Erythroblast (primary cell): ENCODE measurements at regions not wholly inside any gene's neighbourhood (a gene's known extent, or its start where the extent isn't known, plus 50 kb on each side); places are given as distances from the start of the nearest gene placed in this dataset.
"Not testable (repeated sequence)": the region's sequence is repeated elsewhere in the genome, so short reads cannot be mapped to it uniquely, and the experiment has no call there.

Source experiments
- DNase-seq, 2 experiments: peaks; one replicate each; lab custom pipeline; 2025; lab: John Stamatoyannopoulos, UW
- GATA1 ChIP-seq: IDR thresholded peaks from 2 replicates; pipeline ENCODE4 v1.6.1; 2011; ENCODE audit warnings: low read depth, mild to moderate bottlenecking, control low read depth, low read length, moderate library complexity
- POLR2A ChIP-seq: IDR thresholded peaks from 2 replicates; pipeline ENCODE4 v1.6.1; 2011; ENCODE audit warnings: mild to moderate bottlenecking, low read length

DNA sequence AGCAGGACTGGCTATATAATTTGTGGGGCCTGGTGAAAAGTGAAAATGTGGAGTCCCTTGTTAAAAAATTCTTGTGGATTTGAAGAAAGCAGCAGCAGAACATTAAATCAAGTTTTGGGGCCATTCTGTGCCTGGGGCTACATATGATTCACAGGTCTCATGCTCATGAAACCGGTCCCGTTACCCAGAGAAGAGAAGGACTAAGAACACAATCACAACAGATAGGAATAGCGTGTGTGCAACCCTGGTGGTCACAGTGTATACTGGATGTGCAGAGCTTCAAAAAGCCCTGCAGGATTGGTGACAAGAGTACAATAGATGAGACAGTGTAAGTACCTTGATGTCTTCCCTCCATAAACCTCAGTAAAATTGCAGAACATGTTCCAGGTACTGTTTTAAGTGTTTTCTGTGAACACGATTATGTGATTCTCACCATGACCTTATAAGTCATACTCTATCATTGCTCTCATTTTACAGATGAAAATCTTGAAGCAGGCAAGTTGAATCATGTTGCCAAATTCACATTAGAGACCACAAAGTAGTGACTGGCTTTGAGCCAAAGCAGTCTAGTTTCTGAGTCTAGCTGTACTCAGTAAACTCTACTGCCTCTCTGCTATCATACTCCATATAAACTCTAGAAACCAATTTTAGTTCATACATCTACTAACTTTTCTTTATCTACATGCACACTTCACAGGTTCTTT lies 636.5 kb downstream of the TAF11L14 start:
- no peak for TF ChIP-seq POLR2A
- no peak for TF ChIP-seq GATA1

DNA sequence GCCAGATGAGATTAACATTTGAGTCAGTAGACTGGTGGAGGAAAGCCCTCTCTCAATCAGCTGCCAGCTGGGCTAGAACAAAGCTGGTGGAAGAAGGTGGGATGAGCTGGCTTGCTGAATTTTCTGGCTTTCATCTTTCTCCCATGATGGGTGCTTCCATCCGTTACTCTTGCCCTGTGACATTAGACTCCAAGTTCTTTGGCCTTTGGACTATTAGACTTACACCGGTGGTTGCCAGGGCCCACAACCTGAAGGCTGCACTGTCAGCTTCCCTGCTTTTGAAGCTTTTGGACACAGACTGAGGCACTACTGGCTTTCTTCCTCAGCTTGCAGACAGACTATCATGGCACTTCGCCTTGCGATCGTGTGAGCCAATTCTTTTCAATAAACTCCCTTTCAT lies 642.7 kb downstream of the TAF11L14 start:
- TF ChIP-seq POLR2A (no peak), GATA1 (no peak)
- no peak for DNase-seq

More for the DNA sequence above, 636.5 kb downstream of the TAF11L14 start:
- DNase-seq: no peak

DNA sequence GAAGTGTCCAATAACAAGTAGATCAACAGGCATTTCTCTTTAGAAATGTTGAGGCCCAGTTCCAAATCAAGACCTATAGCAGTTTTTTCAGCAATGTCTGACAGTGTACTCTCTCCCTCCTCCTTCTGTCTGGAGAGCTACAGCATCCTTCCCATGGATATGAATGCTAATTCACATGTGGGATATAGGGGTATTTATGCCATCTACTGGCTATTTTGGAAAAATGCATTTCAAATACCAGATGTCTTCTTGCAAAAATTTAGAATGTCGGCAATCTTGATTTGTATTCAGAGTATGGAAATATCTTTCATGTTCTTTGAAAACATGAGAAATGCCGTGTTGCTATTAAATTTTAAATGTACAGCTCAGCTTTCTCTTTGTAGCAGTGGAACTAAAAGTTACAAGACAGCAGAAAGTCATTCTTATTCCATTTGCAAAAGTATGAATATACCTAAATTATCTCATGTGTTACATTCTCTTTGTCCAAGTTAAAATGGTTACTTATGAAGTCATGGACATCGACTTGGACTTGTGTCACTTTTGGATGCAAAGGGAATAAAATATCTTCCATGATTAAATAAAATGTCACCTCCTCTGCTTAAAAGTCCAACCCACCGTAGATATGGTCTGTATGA lies 647.8 kb downstream of the TAF11L14 start:
- no peak for TF ChIP-seq GATA1
- no peak for TF ChIP-seq POLR2A
- DNase-seq: peak in 1 of 2 experiments; percentile 1

DNA sequence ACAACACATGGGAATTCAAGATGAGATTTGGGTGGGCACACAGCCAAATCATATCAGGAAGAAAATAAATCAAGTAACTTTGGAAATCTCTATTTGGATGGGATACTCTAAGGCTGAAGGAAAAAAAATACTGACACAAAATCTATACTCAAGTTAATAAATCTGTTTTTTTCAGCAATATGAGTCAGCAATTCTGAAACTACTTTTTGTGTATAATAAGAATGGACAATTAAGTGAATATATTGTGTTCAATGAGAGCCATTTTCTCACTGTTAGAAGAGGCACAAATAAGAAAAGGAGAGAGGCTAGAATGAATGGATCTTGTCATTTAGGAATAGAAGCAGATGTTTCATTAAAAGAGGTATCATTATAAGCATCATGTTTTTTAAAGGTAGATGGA lies 651.0 kb downstream of the TAF11L14 start:
- TF ChIP-seq POLR2A (no peak), GATA1 (no peak)
- no peak for DNase-seq

DNA sequence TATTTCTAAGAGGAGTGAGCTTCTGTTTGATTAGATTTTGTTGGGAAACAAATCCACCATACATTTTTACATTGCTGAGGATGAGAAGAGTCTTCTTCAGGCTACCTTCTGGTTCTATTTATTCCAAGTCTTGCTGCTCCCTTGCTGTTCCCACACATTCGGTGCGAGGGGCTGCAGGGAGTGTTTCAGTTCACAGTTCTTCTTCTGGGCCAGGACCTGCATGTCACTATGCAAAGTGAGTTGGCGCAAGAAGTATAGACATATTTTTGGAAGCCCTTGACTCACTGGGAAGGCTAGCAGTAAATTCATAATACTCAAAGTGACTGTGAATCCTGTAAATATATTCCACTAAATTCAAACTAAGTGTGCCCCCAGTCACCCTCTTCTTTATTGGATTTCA lies 657.9 kb downstream of the TAF11L14 start:
- no peak for DNase-seq
- TF ChIP-seq GATA1 (no peak), POLR2A (no peak)

DNA sequence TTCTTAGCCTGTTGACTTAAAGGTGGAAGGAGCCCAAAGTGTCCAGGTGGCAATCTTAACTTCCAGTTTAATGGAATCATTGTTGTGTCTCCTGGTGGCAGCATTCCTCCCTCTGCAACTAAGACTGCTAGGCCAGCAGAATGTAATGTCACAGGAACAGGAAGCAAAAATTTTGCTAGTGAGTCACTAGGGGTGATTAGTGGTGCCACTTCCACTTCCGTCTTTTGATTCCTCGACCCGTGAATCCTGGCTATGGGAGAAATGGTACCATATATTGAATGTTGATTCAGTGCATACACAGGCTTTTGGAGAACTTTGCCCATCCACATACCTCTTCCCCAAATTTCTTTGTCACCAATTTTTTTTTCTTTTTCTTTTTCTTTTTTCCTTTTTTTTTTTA lies 661.4 kb downstream of the TAF11L14 start:
- DNase-seq: not testable (repeated sequence)

DNA sequence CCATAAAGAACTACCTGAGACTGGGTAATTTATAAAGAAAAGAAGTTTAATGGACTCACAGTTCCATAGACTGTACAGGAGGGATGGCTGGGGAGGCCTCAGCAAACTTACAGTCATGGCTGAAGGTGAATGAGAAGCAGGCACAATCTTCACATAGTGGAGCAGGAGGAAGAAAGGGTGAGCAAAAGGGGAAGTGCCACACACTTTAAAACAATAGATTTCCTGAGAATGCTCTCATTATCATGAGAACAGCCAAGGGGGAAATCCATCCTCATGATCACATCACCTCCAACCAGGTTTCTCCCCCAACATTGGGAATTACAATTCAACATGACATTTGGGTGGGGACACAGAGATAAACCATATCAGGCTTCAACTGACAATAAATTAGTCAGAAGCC lies 664.9 kb downstream of the TAF11L14 start:
- no peak for DNase-seq
- no peak for TF ChIP-seq GATA1
- no peak for TF ChIP-seq POLR2A

DNA sequence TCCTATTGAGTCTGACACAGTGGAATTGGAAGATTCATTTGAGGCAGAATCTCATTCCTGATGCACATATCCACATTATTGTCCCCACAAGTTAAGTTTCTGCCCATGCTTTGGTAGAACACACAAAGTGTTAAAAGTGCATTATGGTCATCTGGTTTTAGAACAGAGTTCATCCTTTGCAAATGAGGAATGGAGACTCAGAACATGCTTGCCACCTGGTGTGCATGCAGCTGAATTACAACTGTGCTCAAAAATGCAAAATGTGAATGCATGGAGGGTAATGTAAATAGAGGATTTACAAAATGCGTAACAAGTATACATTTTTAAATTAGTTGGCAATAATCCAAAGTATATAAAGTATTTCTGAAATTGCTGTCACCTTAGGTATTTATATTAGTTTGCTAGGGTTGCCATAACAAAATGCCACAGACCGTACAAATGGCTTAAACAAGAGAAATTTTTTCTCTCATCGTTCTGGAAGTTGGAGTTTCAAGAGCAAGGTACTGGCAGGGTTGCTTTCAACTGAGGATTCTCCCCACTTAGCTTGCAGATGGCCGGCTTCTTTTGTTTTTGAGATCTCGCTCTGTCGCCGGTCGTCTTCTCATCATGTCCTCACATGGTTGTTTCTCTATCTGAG lies 671.1 kb downstream of the TAF11L14 start:
- DNase-seq: peak in 1 of 2 experiments; percentile 17
- TF ChIP-seq POLR2A (no peak), GATA1 (no peak)

DNA sequence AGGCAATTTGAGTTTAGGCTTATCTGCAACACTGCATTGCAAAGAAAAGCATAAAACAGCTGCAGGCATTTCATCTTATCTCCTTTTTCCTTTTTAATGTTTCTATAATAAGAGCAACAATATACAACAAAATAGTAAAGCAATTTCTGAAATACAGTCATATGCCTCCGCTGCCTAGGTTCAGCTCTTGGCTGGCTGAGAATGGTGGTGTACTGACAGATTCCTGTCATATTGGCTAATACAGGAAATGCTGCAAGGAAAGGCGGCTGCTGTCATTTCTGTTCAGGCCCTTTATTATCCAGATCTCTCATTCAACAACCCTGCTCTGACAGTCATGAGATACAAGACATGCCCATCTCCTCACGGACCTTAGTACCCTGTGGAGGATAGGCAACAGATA lies 677.0 kb downstream of the TAF11L14 start:
- no peak for DNase-seq
- TF ChIP-seq GATA1 (no peak), POLR2A (no peak)

DNA sequence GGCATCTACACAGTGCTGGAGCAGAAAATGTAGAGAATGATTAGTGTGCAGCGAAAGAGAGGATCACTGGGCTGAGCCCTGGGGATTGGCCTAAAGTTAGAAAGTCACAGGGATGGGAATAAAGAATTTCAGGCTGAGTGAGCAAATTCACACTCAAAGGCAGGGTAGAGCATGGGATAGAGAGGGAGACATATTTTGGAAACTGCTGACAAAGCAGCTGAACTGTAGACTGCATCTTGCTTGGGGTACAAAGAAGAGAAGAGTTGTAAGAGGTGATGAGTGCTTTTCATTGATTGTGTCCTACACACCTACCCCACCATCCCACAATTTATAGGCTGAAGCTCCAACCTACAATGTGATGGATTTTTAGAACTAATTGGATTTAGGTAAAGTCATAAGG lies 677.8 kb downstream of the TAF11L14 start:
- DNase-seq: no peak

DNA sequence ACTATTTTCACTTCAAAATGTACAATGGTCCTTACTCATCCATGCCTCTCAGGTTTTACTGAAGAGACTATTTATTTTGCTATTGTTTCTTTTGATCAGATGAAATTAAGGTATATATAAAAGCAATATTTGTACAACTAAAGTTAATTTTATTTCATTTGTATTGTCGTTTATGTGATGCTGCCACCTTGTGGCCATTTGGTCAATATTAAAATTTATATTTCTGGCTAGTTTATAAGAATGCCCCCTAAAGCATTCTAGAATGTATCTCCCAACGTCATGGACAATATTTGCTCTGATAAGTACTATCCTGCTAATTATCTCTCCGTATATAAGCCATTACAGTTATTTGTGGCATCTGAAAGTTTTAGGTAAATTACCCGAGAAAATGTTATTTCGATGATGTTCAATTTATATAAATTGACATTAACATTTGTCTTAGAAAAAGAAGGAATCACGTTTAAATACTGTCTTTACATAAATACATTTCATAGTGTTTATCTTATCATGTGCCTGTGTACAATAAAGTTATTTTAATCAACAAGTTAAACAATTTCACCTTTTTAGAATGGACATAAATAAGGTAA lies 680.0 kb downstream of the TAF11L14 start:
- peak; percentile 20 to 55 for DNase-seq
- no peak for TF ChIP-seq POLR2A
- no peak for TF ChIP-seq GATA1

More for the DNA sequence above, 677.8 kb downstream of the TAF11L14 start:
- TF ChIP-seq POLR2A: no peak
- no peak for TF ChIP-seq GATA1

DNA sequence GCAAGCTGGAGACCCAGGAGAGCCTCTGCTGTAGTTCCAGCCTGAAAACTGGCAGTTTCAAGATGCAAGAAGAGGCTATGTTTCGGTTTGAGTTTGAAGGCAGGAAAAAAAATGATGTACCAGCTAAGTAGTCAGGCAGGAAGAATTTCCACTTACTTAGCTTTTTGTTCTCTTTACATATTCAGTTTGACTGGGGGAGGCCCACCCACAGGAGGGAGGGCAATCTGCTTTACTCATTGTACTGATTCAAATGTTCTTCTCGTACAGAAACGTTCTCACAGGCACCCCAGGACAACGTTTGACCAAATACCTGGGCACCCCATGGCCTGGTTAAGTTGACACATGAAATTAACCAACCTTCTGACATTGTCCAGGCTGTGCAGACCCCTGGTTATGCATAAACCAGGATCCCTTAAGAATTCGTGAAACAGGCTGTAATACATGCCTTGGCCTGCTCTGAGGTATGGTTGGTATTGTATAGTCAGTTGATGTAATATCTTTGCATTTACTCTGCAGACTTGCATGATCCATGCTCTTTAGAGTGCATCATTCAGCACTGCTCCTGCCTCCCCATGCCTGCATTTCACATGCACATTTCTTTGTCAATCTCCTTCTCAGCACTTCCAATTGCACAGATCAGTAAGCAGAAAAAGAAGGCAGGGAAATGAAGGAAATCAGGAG lies 687.1 kb downstream of the TAF11L14 start:
- TF ChIP-seq POLR2A (no peak), GATA1 (no peak)
- no peak for DNase-seq

DNA sequence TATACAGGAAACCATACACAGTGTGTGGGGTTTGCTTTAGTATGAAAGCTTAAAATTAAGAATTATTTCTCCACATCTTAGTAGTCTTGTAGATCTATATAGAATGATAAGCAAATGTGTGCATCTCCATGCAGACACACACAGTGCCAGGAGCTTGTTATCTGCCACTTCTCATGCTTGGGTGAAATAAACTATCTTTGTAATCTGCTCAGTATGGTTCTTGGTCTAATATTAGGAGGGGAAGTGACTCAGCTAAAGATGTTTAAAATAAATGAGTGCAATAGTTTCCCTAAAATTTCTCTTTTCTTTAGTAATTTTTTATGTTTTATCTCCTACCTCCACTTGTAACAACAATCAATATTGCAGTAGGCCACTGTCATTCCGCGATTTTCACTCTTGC lies 689.6 kb downstream of the TAF11L14 start:
- TF ChIP-seq GATA1 (no peak), POLR2A (no peak)
- DNase-seq: no peak

DNA sequence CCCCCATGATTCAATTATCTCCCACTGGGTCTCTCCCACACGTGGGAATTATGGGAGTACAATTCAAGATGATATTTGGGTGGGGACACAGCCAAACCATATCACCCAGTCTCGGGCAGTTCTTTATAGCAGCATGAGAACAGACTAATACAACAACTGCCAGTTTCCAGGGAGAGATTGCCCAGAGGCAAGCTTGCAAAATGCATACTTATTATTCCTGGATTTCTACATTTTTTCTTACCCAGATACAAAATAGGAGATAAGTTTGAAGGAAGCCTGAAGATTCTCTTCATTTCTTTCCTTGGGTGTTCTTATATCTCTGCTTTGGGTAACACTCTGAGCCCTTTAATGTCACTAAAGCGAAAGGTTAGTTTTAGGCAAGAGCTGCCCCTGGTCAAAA lies 691.2 kb downstream of the TAF11L14 start:
- no peak for DNase-seq
- TF ChIP-seq GATA1 (no peak), POLR2A (no peak)
